Stimulated activated CD8-positive, alpha-beta memory T cell treated with anti-CD3 and anti-CD28 coated beads, Interleukin-12 subunit alpha, Interleukin-12 subunit beta, amount 100 ng/mL, for 4 hours (primary cell): ENCODE measurements at regions not wholly inside any gene's neighbourhood (a gene's known extent, or its start where the extent isn't known, plus 50 kb on each side); places are given as distances from the start of the nearest gene placed in this dataset.

Experiments used
- DNase-seq: peaks from one replicate; pipeline ENCODE4 v3.0.0-alpha.2; 2020; ENCODE audit warnings: low read depth

DNA sequence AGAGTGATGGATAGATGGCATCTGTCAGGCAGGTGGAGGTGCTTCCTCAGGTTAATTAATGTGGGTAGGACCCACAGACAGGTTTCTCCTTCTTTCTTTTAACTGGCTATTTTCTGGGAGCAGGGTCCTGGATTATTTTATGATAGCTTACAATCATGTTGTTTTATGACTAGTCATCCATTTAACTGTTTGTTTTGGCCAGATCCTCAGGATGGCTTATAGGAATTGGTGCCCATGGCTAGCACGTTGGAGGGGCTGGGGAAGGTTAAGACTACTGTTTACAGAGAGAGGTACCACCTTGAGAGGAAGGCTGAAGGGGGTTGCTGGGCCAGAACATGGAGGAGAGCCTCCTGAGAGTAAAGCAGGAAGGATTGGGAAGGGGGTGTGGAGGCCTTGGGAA lies 78.0 kb upstream of the MGAT5 start:
- no peak for DNase-seq

DNA sequence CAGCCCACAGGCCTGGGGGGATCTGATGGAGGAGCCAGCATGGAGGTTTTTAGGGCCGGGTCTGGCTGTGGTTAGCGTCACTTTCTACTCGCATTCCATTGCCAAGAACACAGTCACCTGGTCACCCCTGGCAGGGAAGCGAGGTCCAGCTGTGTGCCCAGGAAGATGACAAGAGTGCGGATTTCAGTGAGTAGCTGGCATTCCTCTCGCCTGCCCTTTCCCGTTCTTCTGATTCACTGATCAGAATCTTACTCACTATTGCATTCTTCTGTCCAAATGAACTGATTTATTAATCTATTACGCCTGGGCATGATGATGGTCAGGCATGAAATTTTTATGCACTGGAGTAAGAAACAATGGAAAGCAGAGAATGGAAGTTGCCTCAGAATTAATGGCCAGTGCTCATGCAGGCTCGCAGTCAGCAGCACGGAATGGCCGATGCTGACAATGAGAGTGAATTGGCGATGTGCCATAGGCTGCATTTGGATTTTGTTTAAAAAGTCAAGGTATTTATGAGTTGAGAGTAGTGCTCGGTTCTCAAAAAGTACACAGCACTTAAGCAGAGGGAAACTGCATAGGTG lies 76.4 kb upstream of the MGAT5 start:
- DNase-seq, result no peak

DNA sequence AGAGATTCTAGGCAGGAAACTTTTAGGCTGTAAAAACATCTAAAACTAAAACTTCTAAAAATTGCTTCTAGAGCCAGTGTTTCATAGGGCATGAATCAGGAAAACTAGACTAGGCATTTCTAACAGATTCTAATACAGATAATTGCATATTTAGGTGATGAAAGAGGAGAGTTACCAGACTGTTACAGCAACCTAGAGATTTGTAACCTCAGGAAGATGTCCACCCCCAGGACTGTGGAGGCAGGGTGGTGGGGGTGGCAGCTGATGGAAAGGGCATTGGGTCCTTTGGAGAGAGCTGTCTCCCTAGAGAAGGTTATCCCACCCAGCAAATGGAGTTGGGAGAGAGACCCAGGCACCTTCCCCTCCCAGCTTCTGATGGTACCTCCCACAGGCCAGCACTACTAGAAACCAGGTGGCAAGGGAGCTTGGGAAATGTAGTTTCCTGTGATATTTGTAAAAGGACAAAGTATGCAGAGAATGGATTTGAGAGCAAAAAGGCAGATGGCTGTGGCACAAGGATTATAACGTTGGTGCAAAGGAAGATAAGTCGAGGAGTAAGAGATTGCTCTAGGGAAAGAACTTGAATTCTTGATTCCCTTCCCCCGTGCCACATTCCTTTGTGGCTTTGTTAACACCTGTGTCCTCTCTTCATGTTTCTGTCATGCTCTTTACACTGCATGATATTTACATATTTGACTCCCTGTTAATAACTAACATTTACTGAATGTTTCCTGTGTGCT lies 75.6 kb upstream of the MGAT5 start:
- no peak for DNase-seq

- no peak for DNase-seq
Measured at GRCh38 chr2:134181219-134181618, 72.7 kb upstream of the MGAT5 start.

- DNase-seq, result no peak
Measured at GRCh38 chr2:134183679-134184078, 70.2 kb upstream of the MGAT5 start.

GRCh38 chr2:134185639-134186038 lies 68.2 kb upstream of the MGAT5 start:
- no peak for DNase-seq

DNA sequence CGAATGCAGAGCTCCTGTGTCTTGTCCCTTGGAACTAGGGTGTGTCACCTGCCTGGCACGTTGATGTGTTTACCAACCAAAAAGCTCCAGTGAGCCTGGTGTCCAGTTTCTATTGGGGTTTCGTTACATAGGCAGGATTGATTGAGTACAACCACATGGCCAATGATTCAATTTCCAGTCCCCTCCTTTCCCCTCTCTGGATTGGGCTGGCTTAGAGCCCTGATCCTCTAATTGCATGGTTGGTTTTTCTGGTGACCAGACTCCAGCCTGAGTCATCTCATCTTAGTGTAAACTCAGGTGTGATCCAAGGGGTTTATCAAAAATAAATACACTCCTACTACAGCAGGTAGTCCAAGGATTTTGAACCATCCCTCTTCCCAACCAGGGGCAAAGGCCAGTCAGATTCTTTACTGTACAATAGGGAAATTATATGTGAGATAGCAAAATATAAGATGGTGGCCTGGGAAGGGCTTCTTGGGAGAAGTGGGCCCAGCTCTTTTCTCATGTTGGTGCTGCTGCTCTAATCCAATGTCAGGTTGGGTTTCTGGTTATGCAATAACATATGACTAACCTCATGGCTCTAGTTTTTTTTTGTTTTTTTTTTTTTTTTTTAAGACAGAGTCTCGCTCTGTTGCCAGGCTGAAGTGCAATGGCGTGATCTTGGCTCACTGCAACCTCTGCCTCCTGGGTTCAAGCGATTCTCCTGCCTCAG lies 64.7 kb upstream of the MGAT5 start:
- DNase-seq, result no peak

DNA sequence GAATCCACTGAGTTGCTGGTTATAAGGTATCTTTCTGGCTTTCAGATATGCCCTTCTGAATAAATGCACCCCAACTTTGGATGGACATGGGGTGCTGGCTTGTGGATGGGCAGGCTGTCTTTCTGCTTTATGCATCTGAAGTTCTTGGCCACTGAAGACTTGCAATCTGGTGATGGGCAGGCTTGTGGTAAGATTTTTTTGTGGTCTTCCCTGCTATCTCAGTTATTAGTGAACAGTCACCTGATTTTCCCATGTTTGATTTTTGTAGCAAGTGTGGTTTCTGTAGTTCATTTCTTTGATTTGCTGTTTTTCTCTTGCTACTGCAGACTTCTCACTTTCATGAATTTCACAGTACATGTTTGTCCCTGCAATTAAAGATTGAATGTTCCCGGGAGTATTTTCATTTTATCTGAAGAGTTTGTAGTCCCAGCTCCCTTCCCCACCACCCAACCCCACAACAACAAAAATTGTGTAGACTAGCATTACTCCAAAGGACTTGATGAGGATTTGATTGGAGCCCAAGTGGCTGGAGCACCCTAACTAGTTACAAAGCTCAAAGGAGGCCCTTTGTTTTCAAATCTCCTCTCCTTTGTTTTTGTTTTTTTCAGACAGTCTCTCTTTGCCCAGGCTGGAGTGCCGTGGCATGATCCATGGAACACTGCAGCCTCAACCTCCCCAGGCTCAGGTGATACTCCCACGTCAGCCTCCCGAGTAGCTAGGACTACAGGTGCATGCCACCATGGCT lies 63.6 kb upstream of the MGAT5 start:
- no peak for DNase-seq

DNA sequence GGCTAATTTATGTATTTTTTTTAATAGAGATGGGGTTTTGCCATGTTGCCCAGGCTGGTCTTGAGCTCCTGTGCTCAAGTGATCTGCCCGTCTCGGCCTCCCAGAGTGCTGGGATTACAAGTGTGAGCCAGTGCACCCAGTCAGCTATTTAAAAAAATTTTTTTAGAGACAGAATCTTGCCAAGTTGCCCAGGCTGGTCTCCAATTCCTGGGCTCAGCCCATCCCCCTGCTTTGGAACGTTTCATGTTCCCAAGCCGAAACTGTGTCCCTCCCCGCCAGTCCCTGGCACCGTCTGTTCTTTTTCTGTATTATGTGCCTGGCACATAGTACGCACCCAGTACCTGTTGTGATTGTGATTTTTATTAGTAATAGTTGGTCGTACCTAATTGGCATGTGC lies 63.1 kb upstream of the MGAT5 start:
- no peak for DNase-seq

- no peak for DNase-seq
Measured at GRCh38 chr2:134191835-134192234, 62.0 kb upstream of the MGAT5 start.

- DNase-seq, result no peak
Measured at GRCh38 chr2:134193006-134193405, 60.9 kb upstream of the MGAT5 start.

GRCh38 chr2:134194519-134194918 lies 59.4 kb upstream of the MGAT5 start:
- DNase-seq, result no peak

GRCh38 chr2:134195341-134195740 lies 58.5 kb upstream of the MGAT5 start:
- DNase-seq, result no peak

DNA sequence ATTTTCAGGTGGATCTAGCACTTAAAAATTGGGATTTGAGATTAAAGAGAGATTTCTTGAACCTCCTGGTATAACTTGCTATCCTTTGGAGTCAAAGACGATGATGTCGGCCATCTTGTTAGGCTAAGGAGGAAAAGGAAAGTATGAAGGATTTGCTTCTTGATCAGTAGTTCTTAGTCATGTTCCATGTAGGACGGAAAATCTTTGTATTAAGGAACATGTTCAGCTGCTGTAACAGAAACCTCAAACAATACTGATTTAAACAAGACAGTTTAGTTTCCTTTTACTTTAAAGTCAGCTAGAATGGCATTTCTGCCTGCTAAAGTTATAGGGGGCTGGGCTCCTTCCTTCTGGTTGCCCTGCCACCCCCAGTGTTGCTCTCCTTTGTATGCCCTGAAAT lies 56.4 kb upstream of the MGAT5 start:
- DNase-seq, result no peak

DNA sequence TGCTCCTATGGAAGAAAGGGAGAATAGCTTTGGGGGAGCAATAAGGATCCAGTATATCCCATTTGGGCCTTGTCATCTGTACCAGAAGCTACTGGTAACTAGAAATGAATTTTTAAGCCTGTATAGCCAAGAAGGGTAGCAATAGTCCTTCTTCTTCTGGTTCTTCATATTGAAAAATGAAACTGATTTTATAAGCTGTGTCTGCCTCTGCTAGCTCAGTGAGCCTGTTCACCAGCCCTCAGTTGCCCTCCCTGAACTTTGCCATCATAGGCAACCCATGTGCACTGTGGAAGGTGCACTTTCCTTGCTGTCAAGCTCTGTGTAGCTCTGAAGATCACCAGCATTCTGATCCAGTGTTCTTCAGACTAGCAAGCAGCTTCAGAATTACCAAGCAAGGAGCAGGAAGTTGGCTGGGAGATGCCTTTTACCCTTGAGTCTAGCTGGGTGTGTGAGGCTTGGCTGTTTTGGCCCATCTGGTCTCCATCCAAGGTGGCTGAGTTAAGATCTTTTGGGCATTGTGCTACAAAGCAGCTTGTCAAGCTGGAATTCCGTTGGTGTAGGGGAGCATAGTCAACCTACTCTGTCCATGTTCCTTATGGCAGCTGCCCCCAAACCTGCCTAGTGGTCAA lies 55.8 kb upstream of the MGAT5 start:
- DNase-seq, result no peak

DNA sequence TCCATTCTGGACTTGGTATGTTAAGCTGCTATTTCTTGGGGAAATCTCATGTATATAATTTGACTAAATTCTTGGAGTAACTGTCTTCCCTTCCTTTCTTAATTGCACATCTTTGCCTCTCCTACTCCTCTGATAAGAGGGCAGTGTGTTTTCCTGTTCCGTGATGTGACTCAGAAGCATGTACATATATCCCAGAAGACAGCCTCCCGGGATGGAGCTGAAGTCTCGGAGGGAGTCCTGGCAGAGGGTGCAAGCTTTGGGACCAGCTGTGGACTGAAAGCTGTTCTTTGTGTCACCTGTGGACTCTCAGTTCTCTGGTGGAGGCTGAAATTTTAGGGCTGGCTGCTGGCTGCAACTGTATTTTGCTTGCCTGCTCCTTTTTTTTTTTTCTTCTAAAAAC lies 54.7 kb upstream of the MGAT5 start:
- DNase-seq, result no peak

- DNase-seq, result no peak
Measured at GRCh38 chr2:134200036-134200618, 53.7 kb upstream of the MGAT5 start.

DNA sequence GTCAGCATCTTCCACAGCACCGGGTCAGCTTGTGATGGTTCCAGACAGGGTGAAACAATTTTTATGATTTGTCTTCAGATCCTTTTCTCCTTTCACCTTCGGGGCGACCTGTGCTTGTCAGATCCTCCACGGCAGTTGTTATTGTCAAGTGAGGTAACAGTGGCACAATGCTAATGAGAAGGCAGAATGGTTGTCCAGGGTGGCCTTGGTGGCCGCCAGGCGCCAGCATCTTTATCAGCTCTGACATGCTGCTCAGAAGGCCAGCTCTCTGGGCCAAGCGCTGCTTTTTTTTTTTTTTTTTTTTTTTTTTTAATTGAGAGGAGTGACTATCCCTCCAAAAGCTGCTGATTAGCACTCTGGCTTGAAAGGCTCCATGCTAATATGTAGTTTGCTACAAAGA lies 52.3 kb upstream of the MGAT5 start:
- DNase-seq, result no peak

DNA sequence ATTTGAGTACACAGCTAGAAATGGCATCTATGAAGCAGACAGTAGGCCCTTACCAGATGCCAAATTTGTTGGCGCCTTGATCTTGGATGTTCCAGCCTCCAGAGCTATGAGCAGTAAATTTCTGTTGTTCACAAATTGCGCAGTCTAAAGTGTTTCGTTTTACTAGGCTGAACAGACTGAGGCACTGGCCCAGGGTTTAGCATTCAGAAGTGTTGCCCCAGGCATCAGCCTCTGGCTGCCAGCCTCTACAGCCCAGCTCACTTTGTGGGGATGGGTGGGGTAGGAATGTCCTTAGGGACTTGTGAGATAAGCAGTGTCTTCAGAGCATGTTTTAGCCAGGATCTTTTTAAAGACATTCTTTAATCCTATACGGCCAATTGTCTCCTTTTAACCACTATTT lies 51.5 kb upstream of the MGAT5 start:
- DNase-seq, result no peak

DNA sequence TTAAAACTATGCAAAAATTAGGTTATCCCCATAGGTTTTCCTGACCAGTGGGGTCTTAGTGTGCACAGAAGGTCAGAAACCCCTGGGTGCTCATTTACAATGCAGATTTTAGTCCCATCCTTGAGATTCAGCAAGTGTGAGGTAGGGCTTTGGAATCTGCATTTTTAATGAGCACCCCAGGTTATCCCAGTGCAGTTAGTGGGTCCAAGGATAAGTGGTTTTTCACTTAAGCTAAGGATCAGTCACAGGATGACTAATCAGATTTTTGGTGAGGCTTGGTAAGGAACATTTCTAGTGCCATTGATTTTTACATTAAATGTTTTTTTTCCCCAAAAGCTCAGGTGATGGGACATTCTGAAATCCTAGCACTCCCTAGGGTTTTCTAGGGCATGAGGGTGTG lies 50.7 kb upstream of the MGAT5 start:
- DNase-seq, result no peak
